Type B pancreatic cell (in vitro differentiated cells): ENCODE measurements at regions not wholly inside any gene's neighbourhood (a gene's known extent, or its start where the extent isn't known, plus 50 kb on each side); places are given as distances from the start of the nearest gene placed in this dataset.

Experiments
- DNase-seq: peaks from one replicate; pipeline ENCODE4 v3.0.0; 2021; ENCODE audit warnings: mixed read lengths; ENCODE audit not compliant: unreplicated experiment; ENCODE audit errors: extremely low spot score
- H3K27ac Mint-ChIP-seq: 2 replicates; pipeline ENCODE4 v1.8.0; 2021; ENCODE audit warnings: mild to moderate bottlenecking, mixed read lengths
- H3K27me3 Mint-ChIP-seq: 2 replicates; pipeline ENCODE4 v1.8.0; 2021; ENCODE audit warnings: mixed read lengths
- H3K36me3 Mint-ChIP-seq: 2 replicates; pipeline ENCODE4 v1.8.0; 2021; ENCODE audit warnings: mixed read lengths
- H3K4me1 Mint-ChIP-seq: one replicate; pipeline ENCODE4 v1.8.0; 2021; ENCODE audit warnings: mixed read lengths; ENCODE audit not compliant: unreplicated experiment
- H3K4me3 Mint-ChIP-seq: 2 replicates; pipeline ENCODE4 v1.8.0; 2021; ENCODE audit warnings: mild to moderate bottlenecking, mixed read lengths
- H3K9me3 Mint-ChIP-seq: 2 replicates; pipeline ENCODE4 v1.8.0; 2021; ENCODE audit warnings: mixed read lengths
- TF ChIP-seq, protein P1 (sequence below): fragments of 200-600 bp; sonication (generic); conservative IDR thresholded peaks from 2 replicates; pipeline ENCODE4 v1.5.0; 2021; ENCODE audit warnings: antibody characterized with exemption, mild to moderate bottlenecking

DNA sequence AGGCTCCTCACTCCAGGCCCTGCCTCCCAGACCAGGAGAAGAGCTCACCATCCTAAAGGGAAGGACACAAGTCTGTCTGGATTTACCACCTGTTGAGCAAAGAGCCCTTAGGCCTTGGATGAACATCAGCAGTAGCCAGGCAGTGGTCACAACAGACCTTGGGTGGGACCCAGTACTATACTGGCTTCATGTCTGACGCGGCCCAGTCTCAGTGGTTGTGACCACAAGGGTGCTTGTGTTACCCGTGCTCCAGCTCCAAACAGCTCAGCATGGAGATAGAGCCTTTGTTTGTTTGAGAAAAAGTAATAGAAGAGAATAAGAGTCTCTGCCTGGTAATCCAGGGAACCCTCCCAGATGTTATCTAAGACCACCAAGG lies 617.4 kb downstream of the BRINP1 start:
- Mint-ChIP-seq H3K4me1 (no peaks in the 10 kb centered on the region), H3K9me3 (no peaks in the 10 kb centered on the region), H3K4me3 (no peak overlapping the region), H3K27me3 (no peaks in the 10 kb centered on the region), H3K27ac (no peak overlapping the region), H3K36me3 (no peaks in the 10 kb centered on the region)
- no peak for DNase-seq
- TF ChIP-seq, protein P1, sequence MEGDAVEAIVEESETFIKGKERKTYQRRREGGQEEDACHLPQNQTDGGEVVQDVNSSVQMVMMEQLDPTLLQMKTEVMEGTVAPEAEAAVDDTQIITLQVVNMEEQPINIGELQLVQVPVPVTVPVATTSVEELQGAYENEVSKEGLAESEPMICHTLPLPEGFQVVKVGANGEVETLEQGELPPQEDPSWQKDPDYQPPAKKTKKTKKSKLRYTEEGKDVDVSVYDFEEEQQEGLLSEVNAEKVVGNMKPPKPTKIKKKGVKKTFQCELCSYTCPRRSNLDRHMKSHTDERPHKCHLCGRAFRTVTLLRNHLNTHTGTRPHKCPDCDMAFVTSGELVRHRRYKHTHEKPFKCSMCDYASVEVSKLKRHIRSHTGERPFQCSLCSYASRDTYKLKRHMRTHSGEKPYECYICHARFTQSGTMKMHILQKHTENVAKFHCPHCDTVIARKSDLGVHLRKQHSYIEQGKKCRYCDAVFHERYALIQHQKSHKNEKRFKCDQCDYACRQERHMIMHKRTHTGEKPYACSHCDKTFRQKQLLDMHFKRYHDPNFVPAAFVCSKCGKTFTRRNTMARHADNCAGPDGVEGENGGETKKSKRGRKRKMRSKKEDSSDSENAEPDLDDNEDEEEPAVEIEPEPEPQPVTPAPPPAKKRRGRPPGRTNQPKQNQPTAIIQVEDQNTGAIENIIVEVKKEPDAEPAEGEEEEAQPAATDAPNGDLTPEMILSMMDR: no peak

- no peak for DNase-seq
Observed at GRCh38 chr9:118761016-118761790, 608.0 kb downstream of the BRINP1 start.

DNA sequence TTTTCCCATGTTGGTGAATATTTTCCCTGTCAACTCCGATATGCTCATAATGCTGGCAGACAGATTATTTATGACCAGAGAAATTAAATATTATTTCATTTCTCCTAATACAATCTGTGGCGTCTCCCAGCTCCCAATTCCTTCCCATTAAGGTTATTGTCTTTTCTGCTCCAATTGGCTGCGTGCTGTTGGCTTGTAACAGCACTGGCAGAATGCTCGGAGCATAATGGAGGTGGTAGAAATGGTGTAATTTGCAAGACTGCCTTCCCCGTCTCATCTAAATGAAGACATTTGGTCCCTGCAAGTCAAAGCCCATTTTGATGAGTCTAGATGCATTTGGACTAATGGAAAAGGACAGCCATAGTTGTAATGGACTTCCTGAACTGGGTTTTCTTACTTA lies 601.7 kb downstream of the BRINP1 start:
- Mint-ChIP-seq H3K4me1 (no peaks in the 10 kb centered on the region), H3K36me3 (no peaks in the 10 kb centered on the region), H3K27ac (no peak overlapping the region), H3K27me3 (no peaks in the 10 kb centered on the region), H3K9me3 (peaks cover 3% of the 10 kb centered on the region), H3K4me3 (no peak overlapping the region)
- no peak for DNase-seq
- TF ChIP-seq, protein P1: no peak

More at GRCh38 chr9:118761016-118761790, 608.0 kb downstream of the BRINP1 start:
- Mint-ChIP-seq H3K4me3 (no peak overlapping the region), H3K27ac (no peak overlapping the region), H3K9me3 (no peaks in the 10 kb centered on the region), H3K36me3 (no peaks in the 10 kb centered on the region), H3K27me3 (no peaks in the 10 kb centered on the region), H3K4me1 (no peaks in the 10 kb centered on the region)
- TF ChIP-seq, protein P1: no peak

DNA sequence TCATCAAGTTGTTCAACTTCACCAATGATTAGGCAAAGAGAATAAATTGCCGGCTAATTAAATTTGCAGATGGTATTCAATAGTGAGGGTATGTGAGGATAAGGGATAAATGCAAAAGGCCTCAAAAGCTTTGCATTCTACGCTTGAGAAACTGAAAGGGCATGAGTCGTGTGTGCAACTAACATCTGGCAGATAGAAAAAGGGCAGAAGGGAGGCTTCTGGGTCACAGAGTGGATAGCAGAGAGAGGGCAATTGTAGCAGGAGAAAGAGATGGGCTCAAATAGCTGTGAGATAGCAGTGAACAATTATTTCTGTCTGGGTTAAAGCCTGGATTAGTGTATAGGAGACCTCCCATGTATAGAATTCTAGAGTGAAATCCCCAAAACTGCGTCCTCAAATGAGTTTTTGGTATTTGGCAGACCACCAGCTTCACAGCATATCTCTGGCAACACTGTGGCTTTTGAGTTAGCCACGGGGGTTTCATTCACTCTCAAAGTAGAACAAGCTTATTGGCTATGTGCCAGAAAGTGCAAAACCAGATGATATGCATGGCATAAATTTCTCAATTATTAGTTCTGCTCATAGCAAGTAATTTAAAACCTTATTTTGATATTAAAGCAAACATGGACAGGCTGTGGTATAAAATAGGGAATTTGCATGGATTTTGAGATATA lies 586.3 kb downstream of the BRINP1 start:
- H3K9me3 Mint-ChIP-seq: no peaks in the 10 kb centered on the region
- TF ChIP-seq, protein P1: no peak
- peaks cover 8% of the 10 kb centered on the region for H3K4me1 Mint-ChIP-seq
- H3K36me3 Mint-ChIP-seq: no peaks in the 10 kb centered on the region
- no peak for DNase-seq
- H3K27ac Mint-ChIP-seq: no peak overlapping the region
- no peaks in the 10 kb centered on the region for H3K27me3 Mint-ChIP-seq
- no peak overlapping the region for H3K4me3 Mint-ChIP-seq

DNA sequence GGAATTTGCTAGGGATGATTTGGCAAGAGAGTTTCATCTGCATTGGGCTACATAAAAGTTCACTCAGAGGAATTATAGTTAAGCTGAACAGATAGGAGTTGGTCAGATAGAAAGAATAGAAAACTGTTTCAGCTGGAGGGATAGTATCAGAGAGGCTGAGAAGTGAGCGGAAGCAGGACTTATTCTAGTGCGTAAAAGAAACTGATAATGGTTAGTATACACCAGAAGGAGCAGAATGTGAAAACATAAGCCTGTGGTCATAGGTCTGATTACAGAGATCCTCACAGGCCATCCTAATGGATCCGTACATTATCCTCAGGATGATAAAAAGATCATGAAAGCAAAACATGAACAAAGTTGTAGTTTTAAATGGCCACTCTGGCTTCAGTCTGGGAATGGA lies 585.2 kb downstream of the BRINP1 start:
- no peak overlapping the region for H3K27ac Mint-ChIP-seq
- H3K4me1 Mint-ChIP-seq: peaks cover 8% of the 10 kb centered on the region
- H3K4me3 Mint-ChIP-seq: no peak overlapping the region
- TF ChIP-seq, protein P1: no peak
- no peaks in the 10 kb centered on the region for H3K36me3 Mint-ChIP-seq
- no peaks in the 10 kb centered on the region for H3K9me3 Mint-ChIP-seq
- no peak for DNase-seq
- no peaks in the 10 kb centered on the region for H3K27me3 Mint-ChIP-seq
